ENCODE measurements at regions not wholly inside any gene's neighbourhood (a gene's known extent, or its start where the extent isn't known, plus 50 kb on each side); places are given as distances from the start of the nearest gene placed in this dataset.

DNA sequence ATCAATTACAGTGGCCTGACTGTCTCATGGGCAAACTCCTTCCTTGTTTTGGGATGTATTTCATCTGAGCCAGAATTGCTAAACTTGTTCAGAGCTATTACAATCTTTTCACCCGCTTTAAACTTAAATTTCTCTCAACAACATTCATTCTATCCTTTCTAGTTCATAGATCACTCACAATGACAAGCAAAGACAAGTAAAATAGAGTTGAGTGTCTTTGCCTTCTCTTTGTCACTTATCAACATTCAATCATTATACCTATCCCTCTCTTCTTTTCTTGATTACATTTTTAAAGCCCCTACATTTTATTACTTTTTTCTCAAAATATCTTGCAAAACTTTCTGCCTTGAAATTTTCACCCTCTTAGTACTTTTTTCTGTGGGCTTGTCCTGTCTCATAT, 1113.1 kb downstream of the PCDH17 start:
- Mint-ChIP-seq H3K9me3 (peaks cover 18% of the 10 kb centered on the region), H3K27me3 (ENCODE audit: low read depth) (no peaks in the 10 kb centered on the region), H3K27ac (no peak overlapping the region), H3K4me3 (ENCODE audit: low read depth) (no peak overlapping the region), H3K4me1 (ENCODE audit: low read depth) (no peaks in the 10 kb centered on the region), H3K36me3 (ENCODE audit: low read depth) (no peaks in the 10 kb centered on the region)
- intact Hi-C loops (cut with micrococcal nuclease) = no loop called here
- DNase-seq (ENCODE audit: low spot score) = no peak

DNA sequence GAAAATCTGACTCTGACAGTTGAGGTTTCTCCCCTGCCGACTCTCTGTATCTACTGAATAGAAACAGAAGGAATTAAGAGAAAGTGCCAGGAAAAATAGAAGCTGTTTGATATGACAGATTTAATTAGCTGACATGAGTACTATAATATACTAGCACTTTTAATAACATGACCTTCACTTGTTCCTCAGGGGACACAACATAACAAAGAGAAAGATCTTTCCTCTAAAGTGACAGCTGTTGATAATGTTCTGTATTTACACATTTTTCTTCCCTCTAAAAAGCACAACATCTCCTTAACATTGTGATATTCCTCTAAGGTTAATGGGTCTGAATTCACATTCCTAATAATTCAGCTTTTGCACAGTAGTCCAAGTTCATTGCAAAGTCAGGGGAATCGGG, 1136.0 kb downstream of the PCDH17 start:
- Mint-ChIP-seq H3K27ac (no peak overlapping the region), H3K36me3 (ENCODE audit: low read depth) (no peaks in the 10 kb centered on the region), H3K27me3 (ENCODE audit: low read depth) (no peaks in the 10 kb centered on the region), H3K9me3 (peaks cover 9% of the 10 kb centered on the region), H3K4me1 (ENCODE audit: low read depth) (no peaks in the 10 kb centered on the region), H3K4me3 (ENCODE audit: low read depth) (no peak overlapping the region)
- DNase-seq (ENCODE audit: low spot score) = no peak
- intact Hi-C loops (cut with micrococcal nuclease) = no loop called here

DNA sequence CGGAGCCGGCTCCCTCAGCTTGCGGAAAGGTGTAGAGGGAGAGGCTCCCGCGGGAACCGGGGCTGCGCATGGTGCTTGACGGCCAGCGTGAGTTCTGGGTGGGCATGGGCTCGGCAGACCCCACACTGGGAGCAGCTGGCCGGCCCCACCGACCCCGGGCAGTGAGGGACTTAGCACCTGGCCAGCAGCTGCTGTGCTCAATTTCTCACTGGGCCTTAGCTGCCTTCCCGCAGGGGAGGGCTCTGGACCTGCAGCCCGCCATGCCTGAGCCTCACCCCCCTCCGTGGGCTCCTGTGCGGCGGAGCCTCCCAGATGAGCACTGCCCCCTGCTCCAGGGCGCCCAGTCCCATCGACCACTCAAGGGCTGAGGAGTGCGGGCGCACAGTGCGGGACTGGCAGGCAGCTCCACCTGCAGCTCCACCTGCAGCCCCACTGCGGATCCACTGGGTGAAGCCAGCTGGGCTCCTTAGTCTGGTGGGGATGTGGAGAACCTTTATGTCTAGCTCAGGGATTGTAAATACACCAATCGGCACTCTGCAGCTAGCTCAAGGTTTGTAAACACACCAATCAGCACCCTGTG, 1141.8 kb downstream of the PCDH17 start:
- Mint-ChIP-seq H3K27ac (no peak overlapping the region), H3K4me1 (ENCODE audit: low read depth) (no peaks in the 10 kb centered on the region), H3K27me3 (ENCODE audit: low read depth) (no peaks in the 10 kb centered on the region), H3K36me3 (ENCODE audit: low read depth) (no peaks in the 10 kb centered on the region), H3K4me3 (ENCODE audit: low read depth) (no peak overlapping the region), H3K9me3 (peaks cover 26% of the 10 kb centered on the region)
- no peak for DNase-seq (ENCODE audit: low spot score)
- intact Hi-C loops (cut with micrococcal nuclease) = no loop called here

DNA sequence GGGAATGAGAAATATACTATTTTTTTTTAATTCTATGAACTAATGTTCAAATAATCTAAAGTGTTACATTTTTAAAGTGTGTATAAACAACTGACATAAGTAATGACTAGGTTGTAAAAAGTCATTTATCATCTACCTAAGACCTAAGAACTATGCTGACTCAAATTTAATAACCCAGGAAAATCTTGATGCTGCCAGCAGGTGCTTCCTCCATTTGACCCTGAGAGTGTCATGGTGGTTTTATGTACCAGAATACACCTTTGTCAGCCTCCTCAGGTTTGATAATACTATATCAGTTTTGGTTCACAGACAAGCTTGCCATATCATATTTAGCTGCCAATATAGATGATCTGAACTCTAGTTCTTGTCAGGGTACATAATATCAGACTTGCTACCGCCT, 1151.2 kb downstream of the PCDH17 start:
- DNase-seq (ENCODE audit: low spot score) = no peak
- Mint-ChIP-seq H3K4me1 (ENCODE audit: low read depth) (no peaks in the 10 kb centered on the region), H3K36me3 (ENCODE audit: low read depth) (no peaks in the 10 kb centered on the region), H3K27me3 (ENCODE audit: low read depth) (no peaks in the 10 kb centered on the region), H3K4me3 (ENCODE audit: low read depth) (no peak overlapping the region), H3K27ac (no peak overlapping the region), H3K9me3 (peaks cover 21% of the 10 kb centered on the region)
- intact Hi-C loops (cut with micrococcal nuclease) = no loop called here

DNA sequence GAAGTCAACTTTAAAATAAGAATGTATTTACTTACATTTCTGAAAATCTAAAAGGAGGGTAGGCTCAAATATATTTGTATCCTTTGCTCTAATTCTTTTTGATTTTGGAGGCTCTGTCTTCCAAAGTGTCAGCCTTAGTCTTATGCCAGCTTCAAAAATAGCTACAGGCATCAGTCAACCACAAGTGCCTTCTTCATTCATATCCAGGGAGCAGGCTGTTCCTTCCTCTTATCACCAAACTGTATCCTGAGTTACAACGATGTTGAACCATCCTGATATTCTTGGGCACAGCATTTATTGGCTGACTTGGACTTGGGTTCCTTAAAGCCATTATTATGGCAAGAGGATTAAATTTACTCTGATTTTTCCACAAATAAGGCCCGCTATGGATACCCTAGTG, 1161.3 kb downstream of the PCDH17 start:
- H3K4me3 Mint-ChIP-seq (ENCODE audit: low read depth) = no peak overlapping the region
- intact Hi-C loops (cut with micrococcal nuclease) = no loop called here

DNA sequence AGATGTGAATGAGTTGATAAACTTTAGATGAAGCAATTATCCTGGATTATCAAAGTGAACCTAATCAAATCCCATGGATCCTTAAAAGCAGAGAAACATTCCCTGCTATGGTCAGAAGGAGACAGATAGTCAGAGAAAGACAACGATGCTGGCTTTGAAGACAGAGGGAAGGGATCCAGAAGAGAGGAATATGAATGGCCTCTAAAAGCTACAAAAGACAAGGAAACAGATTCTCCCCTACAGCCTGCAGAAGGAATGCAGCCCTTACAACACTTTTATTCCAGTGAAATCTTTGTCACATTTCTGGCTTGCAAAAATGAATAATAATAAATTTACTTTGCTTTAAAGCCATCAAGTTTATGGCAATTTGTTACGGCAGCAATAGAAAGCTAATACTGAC, 1164.2 kb downstream of the PCDH17 start:
- Mint-ChIP-seq H3K36me3 (ENCODE audit: low read depth) (no peaks in the 10 kb centered on the region), H3K9me3 (peaks cover 8% of the 10 kb centered on the region), H3K27ac (no peak overlapping the region), H3K27me3 (ENCODE audit: low read depth) (no peaks in the 10 kb centered on the region), H3K4me3 (ENCODE audit: low read depth) (no peak overlapping the region), H3K4me1 (ENCODE audit: low read depth) (no peaks in the 10 kb centered on the region)
- no peak for DNase-seq (ENCODE audit: low spot score)
- intact Hi-C loops (cut with micrococcal nuclease) = no loop called here

More for the DNA sequence above, 1161.3 kb downstream of the PCDH17 start:
- no peak overlapping the region for H3K27ac Mint-ChIP-seq
- H3K4me1 Mint-ChIP-seq (ENCODE audit: low read depth) = no peaks in the 10 kb centered on the region
- H3K9me3 Mint-ChIP-seq = peaks cover 12% of the 10 kb centered on the region
- H3K27me3 Mint-ChIP-seq (ENCODE audit: low read depth) = no peaks in the 10 kb centered on the region
- H3K36me3 Mint-ChIP-seq (ENCODE audit: low read depth) = no peaks in the 10 kb centered on the region
- DNase-seq (ENCODE audit: low spot score) = no peak

DNA sequence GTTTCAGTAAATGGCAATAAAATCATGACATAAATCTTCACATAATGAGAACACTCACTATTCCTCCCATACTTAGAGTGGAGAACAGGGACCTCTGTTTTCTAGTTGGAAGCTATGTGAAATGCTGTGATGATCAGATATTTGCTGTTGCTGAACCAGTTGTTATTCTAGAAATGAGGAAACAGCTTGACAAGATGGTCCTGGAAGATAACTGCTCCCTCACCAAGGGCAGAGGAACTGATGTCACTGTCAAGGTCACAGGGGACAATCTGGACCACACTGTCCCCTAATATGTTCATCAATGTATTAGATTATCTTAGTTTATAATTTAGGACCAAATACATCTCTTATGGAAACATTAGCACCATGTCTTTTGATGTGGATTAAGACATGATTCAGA, 1173.3 kb downstream of the PCDH17 start:
- Mint-ChIP-seq H3K27me3 (ENCODE audit: low read depth) (no peaks in the 10 kb centered on the region), H3K9me3 (peaks cover 7% of the 10 kb centered on the region), H3K27ac (no peak overlapping the region), H3K4me3 (ENCODE audit: low read depth) (no peak overlapping the region), H3K4me1 (ENCODE audit: low read depth) (no peaks in the 10 kb centered on the region), H3K36me3 (ENCODE audit: low read depth) (no peaks in the 10 kb centered on the region)
- intact Hi-C loops (cut with micrococcal nuclease) = no loop called here
- no peak for DNase-seq (ENCODE audit: low spot score)

DNA sequence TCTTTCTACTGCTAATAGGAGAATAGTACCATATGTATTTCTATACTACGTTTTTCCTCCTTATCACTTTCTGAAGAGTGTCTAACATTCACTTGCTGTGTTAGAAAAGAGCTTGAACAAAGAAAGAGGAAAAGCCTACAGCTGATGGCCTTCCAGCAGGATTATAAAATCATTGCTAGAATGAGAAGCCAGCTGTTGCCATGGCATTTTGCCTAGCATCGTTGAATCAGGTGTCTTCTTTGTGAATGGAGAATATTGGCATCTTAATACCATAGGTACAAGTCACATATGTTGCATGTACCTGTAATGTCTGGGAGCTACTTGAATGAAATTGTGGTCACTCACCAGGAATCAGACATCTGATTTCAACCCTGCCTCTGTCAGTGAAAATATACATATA, 1174.9 kb downstream of the PCDH17 start:
- intact Hi-C loops (cut with micrococcal nuclease) = no loop called here
- H3K36me3 Mint-ChIP-seq (ENCODE audit: low read depth) = no peaks in the 10 kb centered on the region
- no peak for DNase-seq (ENCODE audit: low spot score)
- H3K4me1 Mint-ChIP-seq (ENCODE audit: low read depth) = no peaks in the 10 kb centered on the region
- H3K27ac Mint-ChIP-seq = no peak overlapping the region
- no peak overlapping the region for H3K4me3 Mint-ChIP-seq (ENCODE audit: low read depth)
- no peaks in the 10 kb centered on the region for H3K27me3 Mint-ChIP-seq (ENCODE audit: low read depth)
- peaks cover 9% of the 10 kb centered on the region for H3K9me3 Mint-ChIP-seq

DNA sequence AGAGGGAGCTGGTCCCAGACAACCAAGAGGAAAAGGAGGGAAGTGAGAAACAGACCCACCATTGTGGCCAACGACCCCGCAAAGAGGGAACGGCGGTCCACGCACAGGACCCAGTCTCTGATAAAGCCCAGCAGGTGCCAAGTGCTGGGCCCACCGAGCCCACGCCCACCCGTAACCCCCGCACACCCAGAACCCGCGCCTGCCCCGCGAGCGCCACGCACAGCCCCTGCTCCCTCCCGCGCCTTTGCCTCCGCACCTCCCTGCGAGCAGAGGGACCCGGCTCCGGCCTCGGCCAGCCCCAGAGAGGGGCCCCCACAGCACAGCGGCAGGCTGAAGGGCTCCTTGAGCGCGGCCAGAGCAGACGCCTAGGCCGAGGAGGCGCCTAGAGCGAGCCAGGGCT, 1192.2 kb downstream of the PCDH17 start:
- no peak for DNase-seq (ENCODE audit: low spot score)
- H3K4me1 Mint-ChIP-seq (ENCODE audit: low read depth) = no peaks in the 10 kb centered on the region
- no peak overlapping the region for H3K4me3 Mint-ChIP-seq (ENCODE audit: low read depth)
- H3K27ac Mint-ChIP-seq = no peak overlapping the region
- H3K36me3 Mint-ChIP-seq (ENCODE audit: low read depth) = no peaks in the 10 kb centered on the region
- intact Hi-C loops (cut with micrococcal nuclease) = no loop called here
- peaks cover 15% of the 10 kb centered on the region for H3K9me3 Mint-ChIP-seq
- no peaks in the 10 kb centered on the region for H3K27me3 Mint-ChIP-seq (ENCODE audit: low read depth)

DNA sequence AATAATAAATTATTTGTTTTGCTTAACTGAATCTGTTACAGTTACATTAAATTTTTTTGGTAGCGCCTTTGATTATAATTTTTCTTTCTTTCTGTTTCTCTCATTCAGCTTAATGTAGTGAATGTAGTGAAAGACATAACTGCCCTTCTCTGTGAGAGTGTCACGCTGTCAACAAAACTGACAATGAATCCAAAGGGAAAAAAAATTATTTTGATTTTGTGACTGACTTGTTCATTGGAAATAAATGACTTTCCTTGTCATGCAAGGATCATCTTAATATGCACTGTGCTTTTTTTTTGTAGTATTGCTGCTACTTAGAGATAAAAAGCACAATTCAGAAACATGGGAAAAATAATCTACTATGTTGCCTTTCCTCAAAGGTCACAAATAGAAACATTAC, 1196.4 kb downstream of the PCDH17 start:
- Mint-ChIP-seq H3K36me3 (ENCODE audit: low read depth) (no peaks in the 10 kb centered on the region), H3K27ac (no peak overlapping the region), H3K4me3 (ENCODE audit: low read depth) (no peak overlapping the region), H3K9me3 (peaks cover 10% of the 10 kb centered on the region), H3K27me3 (ENCODE audit: low read depth) (no peaks in the 10 kb centered on the region), H3K4me1 (ENCODE audit: low read depth) (no peaks in the 10 kb centered on the region)
- intact Hi-C loops (cut with micrococcal nuclease) = no loop called here
- DNase-seq (ENCODE audit: low spot score) = no peak

DNA sequence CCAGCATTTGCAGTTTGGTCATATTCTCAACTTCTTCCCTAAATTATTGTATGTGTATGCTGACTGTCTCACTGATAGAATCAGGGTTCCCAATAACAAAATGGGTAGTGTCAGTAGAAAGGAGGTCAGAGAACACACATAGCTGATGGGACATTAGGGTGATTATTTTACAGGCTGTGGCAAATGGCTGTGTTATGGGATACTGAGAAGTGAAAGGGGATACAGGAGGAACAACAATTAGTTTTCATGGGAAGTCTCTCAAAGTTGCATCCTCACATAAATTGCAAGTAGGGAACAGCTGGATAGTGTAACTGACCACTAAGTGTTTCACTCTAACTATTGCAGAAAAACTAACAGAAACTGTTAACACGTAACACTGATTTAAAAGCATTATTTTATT, 1199.3 kb downstream of the PCDH17 start:
- H3K27ac Mint-ChIP-seq = no peak overlapping the region
- H3K9me3 Mint-ChIP-seq = peaks cover 12% of the 10 kb centered on the region
- no peak for DNase-seq (ENCODE audit: low spot score)
- no peaks in the 10 kb centered on the region for H3K27me3 Mint-ChIP-seq (ENCODE audit: low read depth)
- intact Hi-C loops (cut with micrococcal nuclease) = no loop called here
- no peaks in the 10 kb centered on the region for H3K36me3 Mint-ChIP-seq (ENCODE audit: low read depth)
- H3K4me1 Mint-ChIP-seq (ENCODE audit: low read depth) = no peaks in the 10 kb centered on the region
- H3K4me3 Mint-ChIP-seq (ENCODE audit: low read depth) = no peak overlapping the region

DNA sequence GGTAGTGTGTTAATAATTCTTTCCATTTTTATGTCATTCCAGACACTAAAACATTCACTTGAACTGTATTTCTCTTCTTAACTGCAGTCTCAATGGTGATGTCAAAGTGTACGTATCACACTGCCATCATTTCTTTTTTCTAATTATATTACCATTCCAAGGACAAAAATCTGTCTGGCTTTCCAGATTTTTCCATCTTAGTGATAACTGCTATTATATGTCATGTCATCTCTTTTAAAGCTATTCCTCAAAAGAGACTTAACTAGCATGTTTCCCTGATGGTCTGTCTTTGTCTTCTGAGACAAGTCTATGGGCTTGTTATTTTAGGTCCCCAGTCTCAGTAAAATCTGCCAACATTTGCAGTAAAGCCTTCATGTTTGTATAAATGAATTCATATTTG, 1207.1 kb downstream of the PCDH17 start:
- Mint-ChIP-seq H3K27ac (no peak overlapping the region), H3K27me3 (ENCODE audit: low read depth) (no peaks in the 10 kb centered on the region), H3K9me3 (peaks cover 15% of the 10 kb centered on the region), H3K36me3 (ENCODE audit: low read depth) (no peaks in the 10 kb centered on the region), H3K4me1 (ENCODE audit: low read depth) (no peaks in the 10 kb centered on the region), H3K4me3 (ENCODE audit: low read depth) (no peak overlapping the region)
- DNase-seq (ENCODE audit: low spot score) = no peak
- intact Hi-C loops (cut with micrococcal nuclease) = no loop called here

DNA sequence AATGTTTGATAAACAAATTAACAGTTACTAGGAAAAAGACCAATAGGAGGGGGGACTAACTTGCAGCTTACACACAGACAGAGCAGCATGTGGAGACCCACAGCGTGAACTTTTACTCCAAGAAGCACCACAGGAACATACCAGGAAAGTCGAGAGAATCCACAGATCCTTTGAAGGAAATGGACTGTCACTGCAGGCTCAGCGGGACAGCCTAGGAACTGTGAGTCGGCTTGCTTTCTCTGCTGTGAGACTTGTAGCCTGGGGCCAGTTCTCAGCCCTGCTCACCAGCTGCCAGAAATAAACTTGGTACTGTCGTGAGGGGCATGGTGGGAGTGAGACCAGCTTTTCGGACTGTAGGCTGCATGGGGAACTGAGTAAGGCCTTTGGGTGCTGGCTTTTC, 1211.5 kb downstream of the PCDH17 start:
- H3K36me3 Mint-ChIP-seq (ENCODE audit: low read depth) = no peaks in the 10 kb centered on the region
- DNase-seq (ENCODE audit: low spot score) = no peak
- H3K4me1 Mint-ChIP-seq (ENCODE audit: low read depth) = no peaks in the 10 kb centered on the region
- H3K9me3 Mint-ChIP-seq = peaks cover 43% of the 10 kb centered on the region
- intact Hi-C loops (cut with micrococcal nuclease) = no loop called here
- H3K4me3 Mint-ChIP-seq (ENCODE audit: low read depth) = no peak overlapping the region
- no peak overlapping the region for H3K27ac Mint-ChIP-seq
- H3K27me3 Mint-ChIP-seq (ENCODE audit: low read depth) = no peaks in the 10 kb centered on the region

DNA sequence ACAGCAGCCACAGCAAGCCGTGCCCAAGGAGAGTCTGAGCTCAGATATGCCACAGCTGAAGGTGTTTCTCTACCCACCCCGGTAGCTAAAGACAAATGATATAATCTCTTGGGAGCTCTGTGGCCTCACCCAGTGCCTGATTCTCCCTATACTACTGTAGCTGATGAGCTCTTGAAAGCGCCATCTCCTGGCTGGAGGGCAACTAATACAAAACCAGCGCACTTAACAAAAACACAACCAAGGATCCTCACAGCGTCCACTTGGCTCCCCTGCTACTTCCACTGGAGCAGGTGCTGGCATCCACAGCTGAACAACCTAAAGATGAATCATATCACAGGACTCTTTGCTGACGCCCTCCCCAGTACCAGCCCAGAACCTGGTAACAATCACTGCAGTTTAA, 1212.0 kb downstream of the PCDH17 start:
- H3K9me3 Mint-ChIP-seq = peaks cover 43% of the 10 kb centered on the region
- no peaks in the 10 kb centered on the region for H3K4me1 Mint-ChIP-seq (ENCODE audit: low read depth)
- no peaks in the 10 kb centered on the region for H3K36me3 Mint-ChIP-seq (ENCODE audit: low read depth)
- H3K27ac Mint-ChIP-seq = no peak overlapping the region
- intact Hi-C loops (cut with micrococcal nuclease) = no loop called here
- no peaks in the 10 kb centered on the region for H3K27me3 Mint-ChIP-seq (ENCODE audit: low read depth)
- H3K4me3 Mint-ChIP-seq (ENCODE audit: low read depth) = no peak overlapping the region
- DNase-seq (ENCODE audit: low spot score) = no peak

All from activated T-helper 2 cell treated with anti-CD3 and anti-CD28 coated beads, Interferon-gamma antibody, Interleukin-2, Interleukin-4, amounts not matched to agents 10 μg/mL and 5 μg/mL and 100 μg/mL, durations not matched to agents 14 hours and 24 hours and 36 hours (primary cell).